Stimulated activated CD4-positive, alpha-beta T cell treated with anti-CD3 and anti-CD28 coated beads, Interleukin-12 subunit alpha, Interleukin-12 subunit beta, amount 100 ng/mL, for 48 hours (primary cell): ENCODE measurements at regions not wholly inside any gene's neighbourhood (a gene's known extent, or its start where the extent isn't known, plus 50 kb on each side); places are given as distances from the start of the nearest gene placed in this dataset.
A peak's percentile ranks its signal among the peaks of the same experiment; 100 is the strongest.
"Not testable (repeated sequence)": the region's sequence is repeated elsewhere in the genome, so short reads cannot be mapped to it uniquely, and the experiment has no call there.

Source experiments
- DNase-seq, 3 donors: peaks; one replicate each; pipeline ENCODE4 v3.0.0-alpha.2; 2020; ENCODE audit warnings: low read depth in 2 of 3, low spot score in 1 of 3

DNA sequence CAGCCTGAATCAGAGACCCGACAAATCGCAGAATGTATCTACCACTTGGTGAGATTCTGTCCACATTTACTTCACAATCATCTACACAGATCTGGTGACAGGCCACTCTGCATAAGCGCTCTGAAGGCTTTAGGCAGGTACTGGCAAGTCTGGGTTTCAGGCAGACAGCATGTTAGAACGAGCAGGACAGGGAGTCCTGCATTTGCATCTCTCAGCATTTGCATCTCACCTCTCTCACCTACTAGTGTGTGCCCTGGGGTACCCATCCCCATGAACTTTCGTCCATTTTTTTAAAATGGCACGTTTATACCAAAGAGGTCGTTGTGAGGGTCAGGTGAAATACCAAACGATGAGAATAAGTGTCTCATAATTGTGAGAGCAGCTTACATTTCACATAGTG lies 108.2 kb downstream of the SPATA31A1 start:
- DNase-seq = not testable (repeated sequence)

DNA sequence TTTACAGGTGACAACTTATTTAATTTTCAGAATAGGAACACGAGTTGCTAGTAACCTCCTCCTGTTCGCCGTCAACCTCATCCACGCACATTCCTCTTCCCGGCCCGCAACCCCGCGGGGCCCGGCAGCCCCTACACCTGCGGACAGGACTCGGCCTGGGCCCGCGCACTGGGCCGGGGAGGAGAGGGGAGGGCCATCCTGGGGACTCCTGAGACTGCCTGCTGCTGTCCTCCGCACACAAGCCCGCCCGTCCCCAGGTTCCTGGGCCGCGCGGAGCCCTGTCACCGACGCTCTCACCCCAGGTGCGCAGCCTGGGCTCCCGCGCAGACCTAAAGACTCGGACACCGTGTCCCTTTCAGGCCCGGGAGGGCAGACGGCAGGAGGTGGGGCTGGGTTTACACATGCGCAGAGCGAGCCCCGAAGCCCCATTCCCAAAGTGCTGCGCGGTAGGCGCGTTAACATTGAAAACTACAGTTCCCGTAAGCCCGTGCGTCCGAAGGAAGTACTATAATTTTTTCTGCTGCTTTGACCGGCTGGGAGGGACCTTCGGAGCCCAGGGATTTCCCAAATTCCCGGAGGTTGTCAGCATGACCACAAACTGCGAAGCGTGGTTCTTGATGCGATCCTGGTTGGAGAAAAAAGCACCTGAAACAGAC lies 108.8 kb downstream of the SPATA31A1 start:
- DNase-seq = peak; percentile 48 to 68 (median 59)

DNA sequence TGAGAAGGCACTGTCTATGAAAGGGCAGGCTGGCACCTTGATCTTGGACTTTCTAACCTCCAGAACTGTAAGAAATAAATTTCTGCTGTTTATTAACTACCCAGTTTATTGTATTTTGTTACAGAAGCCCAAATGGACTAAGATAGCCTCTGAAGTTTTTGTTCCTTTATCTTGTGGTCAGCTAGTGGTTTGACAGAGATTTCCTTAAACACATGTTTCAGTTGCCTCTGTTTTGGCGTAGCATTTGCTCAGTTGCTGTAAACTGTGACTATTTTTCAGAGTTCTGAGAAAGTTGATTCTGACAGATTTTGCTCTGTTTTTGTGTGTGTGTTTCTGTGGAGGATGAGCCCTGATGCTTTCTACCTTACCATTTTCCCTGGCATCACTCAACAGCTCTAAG lies 119.0 kb downstream of the SPATA31A1 start:
- DNase-seq = not testable (repeated sequence)

DNA sequence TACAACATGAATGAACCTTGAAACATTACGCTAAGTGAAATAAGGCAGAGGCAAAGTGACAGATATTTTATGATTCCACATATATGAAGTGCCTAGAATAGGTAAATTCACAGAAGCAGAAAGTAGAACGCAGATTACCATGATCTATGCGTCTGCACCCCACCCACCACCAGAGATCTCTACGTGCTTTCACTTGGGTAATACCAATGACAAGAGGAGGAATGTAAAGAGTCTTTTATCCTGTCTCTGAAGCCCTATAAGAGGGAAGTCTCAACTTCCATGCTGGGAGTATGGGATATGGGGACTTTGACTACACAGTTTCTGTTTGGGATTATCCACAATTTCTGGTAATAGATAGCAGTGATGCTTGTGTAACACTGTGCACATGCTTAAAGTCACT lies 127.6 kb downstream of the SPATA31A1 start:
- DNase-seq = not testable (repeated sequence)

GRCh38 chr9:39483880-39484279 lies 128.4 kb downstream of the SPATA31A1 start:
- not testable (repeated sequence) for DNase-seq

DNA sequence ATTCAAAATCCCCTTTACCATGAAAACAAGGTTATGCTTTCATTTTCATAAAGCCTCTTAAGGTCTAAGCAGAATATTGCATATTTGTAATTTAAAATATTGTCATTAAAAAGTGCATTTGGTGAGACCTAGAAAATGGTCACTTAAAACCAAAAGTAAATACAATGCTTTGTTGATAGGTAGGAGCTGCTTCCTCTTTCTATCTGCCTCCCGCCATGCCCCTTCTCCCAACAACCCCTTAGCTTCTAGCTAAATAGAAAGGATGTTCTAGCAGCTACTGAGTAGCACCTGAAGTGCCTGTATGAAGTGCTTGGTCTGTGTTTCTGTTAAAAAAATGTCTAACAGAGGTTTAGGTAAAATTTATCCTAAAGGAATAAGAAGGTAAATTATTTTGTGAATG lies 128.8 kb downstream of the SPATA31A1 start:
- DNase-seq = not testable (repeated sequence)

DNA sequence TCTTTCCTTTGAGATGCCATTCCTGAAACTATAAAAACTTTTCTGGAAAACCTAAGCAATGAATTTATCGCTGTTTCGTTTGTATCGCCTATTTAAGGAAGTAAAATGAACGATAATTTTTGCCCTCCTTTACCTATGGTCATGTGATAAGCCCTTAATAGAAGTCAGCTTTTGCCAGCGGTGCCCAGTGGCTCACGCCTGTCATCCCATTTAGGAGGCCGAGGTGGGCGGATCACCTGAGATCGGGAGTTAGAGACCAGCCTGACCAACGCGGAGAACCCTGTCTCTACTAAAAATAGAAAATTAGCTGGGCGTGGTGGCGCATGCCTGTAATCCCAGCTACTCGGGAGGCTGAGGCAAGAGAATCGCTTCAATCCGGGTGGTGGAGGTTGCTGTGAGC lies 132.0 kb downstream of the SPATA31A1 start:
- not testable (repeated sequence) for DNase-seq

GRCh38 chr9:39496248-39496647 lies 140.8 kb downstream of the SPATA31A1 start:
- not testable (repeated sequence) for DNase-seq

- not testable (repeated sequence) for DNase-seq
Measured at GRCh38 chr9:39503178-39503577, 147.7 kb downstream of the SPATA31A1 start.

DNA sequence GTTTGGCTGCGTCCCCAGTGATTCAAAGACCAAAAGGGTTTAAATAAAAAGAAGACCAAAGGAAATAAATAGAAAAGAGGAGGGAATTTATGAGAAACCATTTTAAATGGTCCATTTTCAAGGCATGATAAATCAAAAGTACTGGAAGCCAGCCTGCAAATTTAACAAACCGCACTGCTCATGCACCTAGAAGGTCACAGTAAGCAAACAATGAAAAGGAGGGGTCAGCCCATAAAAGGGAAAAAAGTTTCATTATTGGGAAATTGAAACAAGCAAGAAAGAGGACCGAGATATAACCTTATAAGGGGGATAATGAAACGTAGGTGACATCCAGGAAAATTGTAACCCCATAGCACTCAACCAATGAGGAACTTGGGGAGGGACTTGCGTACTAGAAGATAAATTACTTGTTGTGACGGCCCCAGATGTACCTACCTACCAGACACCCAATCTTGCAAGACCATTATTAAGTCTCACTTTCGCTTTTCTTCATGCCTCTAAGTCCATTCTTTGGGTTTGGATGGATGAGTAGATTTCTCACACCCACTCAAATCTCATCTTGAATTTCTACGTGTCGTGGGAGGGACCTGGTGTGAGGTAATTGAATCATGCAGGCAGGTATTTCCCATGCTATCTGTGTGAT lies 172.0 kb downstream of the SPATA31A1 start:
- DNase-seq = not testable (repeated sequence)

DNA sequence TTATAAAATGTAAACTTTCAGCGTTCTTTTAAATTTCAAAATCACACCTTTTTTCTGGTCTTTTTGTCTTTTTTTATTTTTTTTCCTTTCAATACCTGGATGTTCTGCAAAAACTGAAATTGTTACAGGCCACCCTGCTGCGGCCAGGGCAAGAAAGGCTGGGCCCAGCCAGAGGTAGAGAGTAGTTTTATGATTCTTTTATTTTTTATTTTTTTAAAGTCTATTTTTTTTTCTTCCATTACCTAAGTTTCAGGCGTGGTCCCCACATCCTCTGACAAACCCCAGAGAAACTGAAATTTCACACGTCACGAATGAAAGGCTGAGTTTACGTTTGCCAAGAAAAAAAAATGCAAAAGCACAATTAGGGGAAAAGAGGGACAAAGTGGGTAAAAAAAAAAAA lies 177.1 kb downstream of the SPATA31A1 start:
- DNase-seq = not testable (repeated sequence)

DNA sequence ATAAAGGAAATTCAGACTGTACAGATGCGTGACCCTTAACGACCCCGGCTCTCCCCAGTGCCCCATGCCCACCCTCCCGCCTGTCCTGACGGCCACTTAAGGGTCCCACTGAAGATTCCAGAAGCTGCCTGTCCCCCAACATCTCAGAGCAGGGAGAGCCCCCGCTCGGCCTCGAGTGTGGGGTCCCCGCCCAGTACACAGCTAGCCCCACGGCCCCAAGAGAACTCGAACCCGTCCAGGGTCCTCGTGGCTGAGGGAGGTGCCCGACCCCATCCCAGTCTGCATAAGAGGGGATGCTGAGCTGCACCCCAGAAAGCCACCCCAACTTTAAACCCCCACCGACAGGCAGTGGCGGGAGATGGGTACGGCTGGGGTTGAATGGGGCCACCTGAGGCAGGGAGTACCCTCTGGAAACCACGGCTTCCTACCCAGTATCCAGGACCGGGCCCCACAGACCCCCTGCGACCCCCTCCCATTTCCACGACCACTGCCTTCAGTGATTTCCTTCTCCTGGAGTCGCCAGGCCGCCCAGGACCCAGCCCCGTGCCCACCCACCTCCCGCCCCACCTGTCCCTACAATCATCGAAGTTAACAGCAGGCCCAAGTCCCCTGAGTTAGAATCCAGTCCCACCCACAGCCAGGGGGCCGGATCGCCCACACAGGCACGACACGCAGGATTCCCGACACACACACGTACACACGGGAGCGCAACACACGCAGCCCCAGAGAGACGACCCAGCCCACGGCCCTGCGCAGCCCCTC lies 177.7 kb downstream of the SPATA31A1 start:
- not testable (repeated sequence) for DNase-seq

DNA sequence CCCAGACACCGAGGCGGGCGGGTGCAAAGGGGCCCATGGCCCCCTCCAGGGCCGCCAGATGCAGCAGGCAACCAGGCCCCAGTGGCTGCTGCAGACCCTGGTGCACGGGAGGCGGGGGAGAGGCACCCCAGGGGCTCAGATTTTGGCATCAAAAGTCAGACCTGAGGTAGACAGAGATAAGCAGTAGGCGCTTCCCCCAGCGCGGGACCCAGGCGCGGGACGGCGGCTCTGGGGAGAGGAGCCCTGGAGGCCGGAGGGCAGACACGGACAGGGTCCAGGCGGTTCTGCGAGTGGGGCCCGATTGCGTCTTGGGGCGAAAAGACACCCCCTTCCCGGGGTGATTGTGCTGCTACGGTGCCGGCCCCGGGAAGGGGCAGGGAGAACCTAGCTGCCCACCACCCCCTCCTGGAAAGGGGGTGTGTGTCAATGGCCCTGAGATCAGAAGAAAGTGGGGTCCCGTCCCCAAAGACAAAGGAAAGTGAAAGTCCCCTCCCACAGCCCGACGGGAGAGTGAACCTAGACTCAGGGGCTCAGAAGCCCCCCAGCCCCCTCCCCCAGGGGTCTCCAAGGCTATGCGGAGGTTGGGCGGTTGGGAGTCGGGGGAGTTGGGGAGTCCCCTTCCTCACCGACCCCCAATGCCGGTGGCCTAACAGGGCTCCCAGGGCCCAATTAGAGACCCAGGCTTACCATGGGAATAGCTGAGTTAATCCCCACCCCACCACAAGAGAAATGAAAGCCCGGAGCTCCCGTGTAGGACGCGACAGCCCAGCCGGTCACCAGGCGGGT lies 178.5 kb downstream of the SPATA31A1 start:
- DNase-seq = not testable (repeated sequence)

DNA sequence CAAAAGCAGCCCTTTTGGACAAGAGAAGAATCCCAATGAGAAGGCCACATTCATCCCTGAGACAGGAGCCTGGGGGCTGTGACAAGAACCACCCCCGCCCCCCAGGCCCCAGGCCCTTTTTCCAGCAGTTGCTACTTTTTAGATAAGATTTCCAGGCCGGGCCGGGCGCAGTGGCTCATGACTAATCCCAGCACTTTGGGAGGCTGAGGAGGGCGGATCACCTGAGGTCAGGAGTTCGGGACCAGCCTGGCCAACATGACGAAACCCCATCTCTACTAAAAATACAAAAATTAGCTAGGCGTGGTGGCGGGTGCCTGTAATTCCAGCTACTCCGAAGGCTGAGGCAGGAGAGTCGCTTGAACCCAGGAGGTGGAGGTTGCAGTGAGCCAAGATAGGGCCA lies 179.4 kb downstream of the SPATA31A1 start:
- DNase-seq = not testable (repeated sequence)

GRCh38 chr9:39542157-39542556 lies 186.7 kb downstream of the SPATA31A1 start:
- not testable (repeated sequence) for DNase-seq

GRCh38 chr9:39545079-39545478 lies 189.6 kb downstream of the SPATA31A1 start:
- DNase-seq = not testable (repeated sequence)

GRCh38 chr9:39550573-39550972 lies 195.1 kb downstream of the SPATA31A1 start:
- not testable (repeated sequence) for DNase-seq

- DNase-seq = not testable (repeated sequence)
Measured at GRCh38 chr9:39551544-39551943, 196.1 kb downstream of the SPATA31A1 start.

DNA sequence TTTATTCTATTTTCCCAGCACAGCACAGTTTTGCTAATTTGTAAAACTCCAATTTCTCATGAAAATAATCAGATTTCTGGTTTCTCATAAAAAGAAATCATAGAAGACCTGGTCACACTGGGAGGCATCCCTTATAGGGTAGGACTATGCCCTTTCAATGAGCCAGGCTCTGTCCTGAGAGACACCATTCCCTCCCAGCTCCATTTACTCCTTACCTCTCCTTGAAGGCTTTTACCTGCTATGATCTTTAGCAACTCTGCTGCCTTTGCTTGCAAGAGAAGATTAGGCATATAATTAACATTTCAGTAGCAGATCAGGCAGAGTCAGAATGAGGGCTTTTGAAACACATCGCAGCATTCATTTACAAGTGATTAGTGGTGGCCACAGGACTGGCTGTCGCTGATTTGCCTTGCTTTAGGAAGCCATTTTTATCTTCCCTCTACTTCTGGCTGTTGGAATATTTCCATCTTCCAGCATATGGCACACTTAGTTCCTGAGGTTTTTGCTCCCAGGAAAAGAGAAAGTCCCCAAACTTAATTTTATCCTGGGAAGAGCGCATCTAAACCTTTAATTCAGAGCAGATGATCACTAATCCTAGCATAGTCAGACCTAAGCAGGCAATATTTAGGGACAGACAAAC lies 196.9 kb downstream of the SPATA31A1 start:
- DNase-seq = not testable (repeated sequence)

DNA sequence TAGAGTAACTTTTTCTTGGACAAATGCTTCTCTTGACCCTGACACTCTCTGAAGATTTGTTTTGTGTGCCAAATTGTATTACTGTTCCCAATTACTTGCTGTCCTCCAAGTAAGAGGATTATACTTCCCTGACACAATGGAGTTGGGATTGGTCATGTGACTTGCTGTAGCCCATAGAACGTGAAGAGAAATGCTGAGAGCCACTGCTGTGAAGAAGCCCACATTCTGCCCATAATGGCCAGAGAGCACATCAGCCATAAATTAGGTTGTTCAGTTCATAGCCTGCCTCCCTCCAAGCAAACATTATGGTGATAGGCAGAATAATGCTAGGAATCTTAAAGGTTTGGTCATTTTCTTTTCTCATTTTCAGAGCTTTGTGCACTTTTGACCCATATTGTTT lies 198.9 kb downstream of the SPATA31A1 start:
- not testable (repeated sequence) for DNase-seq

- peak in 1 of 3 donors; percentile 1 for DNase-seq
Measured at GRCh38 chr9:39559384-39559783, 203.9 kb downstream of the SPATA31A1 start.
